ENCODE measurements at regions not wholly inside any gene's neighbourhood (a gene's known extent, or its start where the extent isn't known, plus 50 kb on each side); places are given as distances from the start of the nearest gene placed in this dataset.

DNA sequence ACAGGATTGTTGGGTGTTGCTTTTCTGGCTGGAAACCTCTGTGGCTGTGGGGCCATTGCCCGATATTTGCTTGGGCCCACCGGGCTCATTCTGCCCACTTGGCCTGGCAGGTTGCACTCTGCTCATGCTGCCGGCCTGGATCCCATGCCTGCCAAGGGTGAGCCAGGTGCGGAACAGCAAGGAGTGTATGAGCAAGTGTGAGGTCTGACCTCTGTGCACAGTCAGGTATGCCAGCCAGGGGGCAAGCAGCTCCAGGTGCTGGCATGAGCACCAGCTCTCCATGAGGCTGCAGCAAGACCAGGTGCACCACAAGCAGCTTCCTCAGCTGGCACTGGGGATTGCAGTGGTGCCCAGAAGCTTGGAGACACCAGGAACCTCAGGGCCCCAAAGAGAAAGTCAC lies 65.4 kb upstream of the KIF5B start:
- no peak for DNase-seq
- ATAC-seq (replicated peaks), result no peak
- no peaks in the 10 kb centered on the region for H3K36me3 Mint-ChIP-seq (ENCODE audit: insufficient read depth)
- H3K4me3 Mint-ChIP-seq, result no peak overlapping the region
- peaks cover 12 to 21% of the 10 kb centered on the region in 2 donors for H3K27me3 Mint-ChIP-seq
- no peaks in the 10 kb centered on the region for H3K9me3 Mint-ChIP-seq
- H3K27ac Mint-ChIP-seq, result no peak overlapping the region
- no peaks in the 10 kb centered on the region for H3K4me1 Mint-ChIP-seq (ENCODE audit: low read depth in 2 of 2)

DNA sequence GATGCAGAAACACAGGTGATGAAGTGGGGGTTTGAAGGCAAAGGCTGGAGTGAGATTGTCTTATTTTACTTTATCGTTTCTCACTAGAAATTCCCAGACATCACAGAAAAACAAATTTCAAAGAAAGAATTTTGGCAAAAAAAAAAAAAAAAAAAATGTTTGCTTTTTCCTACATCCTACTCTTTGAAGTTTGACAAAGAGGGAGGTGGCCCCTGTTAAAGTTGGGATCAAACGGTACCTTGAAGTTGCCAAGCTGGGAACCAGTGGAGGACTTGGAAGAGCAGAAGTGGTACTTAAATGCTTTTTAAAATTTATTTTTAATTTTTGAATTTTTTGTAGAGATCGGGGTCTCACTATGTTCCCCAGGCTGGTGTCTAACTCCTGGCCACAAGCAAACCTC lies 63.9 kb upstream of the KIF5B start:
- Mint-ChIP-seq H3K4me3 (no peak overlapping the region), H3K27ac (no peak overlapping the region), H3K27me3 (peaks cover 24 to 31% of the 10 kb centered on the region in 2 donors), H3K9me3 (no peaks in the 10 kb centered on the region), H3K36me3 (ENCODE audit: insufficient read depth) (no peaks in the 10 kb centered on the region), H3K4me1 (ENCODE audit: low read depth in 2 of 2) (no peaks in the 10 kb centered on the region)
- no peak for ATAC-seq (replicated peaks)
- DNase-seq, result no peak

DNA sequence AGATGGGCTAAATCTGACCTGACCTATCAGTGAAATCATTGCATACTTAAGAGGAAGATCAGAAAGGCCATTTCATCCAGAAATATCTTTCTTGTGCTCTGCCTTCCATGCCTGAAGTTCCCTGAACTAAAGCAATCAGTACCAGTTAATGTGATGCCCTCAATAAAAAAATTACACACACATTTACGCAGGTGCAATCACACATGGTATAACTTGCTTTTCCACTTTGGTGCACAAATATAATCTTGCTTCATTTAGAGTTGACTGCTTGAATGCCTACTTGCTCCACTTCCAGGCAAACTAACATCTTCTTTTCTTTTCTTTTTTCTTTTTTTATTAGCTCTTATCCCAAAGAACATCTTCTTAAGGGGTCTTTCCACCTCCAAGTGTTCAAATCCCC lies 58.3 kb upstream of the KIF5B start:
- Mint-ChIP-seq H3K27me3 (peaks cover 34 to 52% of the 10 kb centered on the region in 2 donors), H3K36me3 (ENCODE audit: insufficient read depth) (no peaks in the 10 kb centered on the region), H3K9me3 (no peaks in the 10 kb centered on the region), H3K4me3 (no peak overlapping the region), H3K4me1 (ENCODE audit: low read depth in 2 of 2) (no peaks in the 10 kb centered on the region), H3K27ac (no peak overlapping the region)
- ATAC-seq (replicated peaks) (no peak), DNase-seq (no peak)

DNA sequence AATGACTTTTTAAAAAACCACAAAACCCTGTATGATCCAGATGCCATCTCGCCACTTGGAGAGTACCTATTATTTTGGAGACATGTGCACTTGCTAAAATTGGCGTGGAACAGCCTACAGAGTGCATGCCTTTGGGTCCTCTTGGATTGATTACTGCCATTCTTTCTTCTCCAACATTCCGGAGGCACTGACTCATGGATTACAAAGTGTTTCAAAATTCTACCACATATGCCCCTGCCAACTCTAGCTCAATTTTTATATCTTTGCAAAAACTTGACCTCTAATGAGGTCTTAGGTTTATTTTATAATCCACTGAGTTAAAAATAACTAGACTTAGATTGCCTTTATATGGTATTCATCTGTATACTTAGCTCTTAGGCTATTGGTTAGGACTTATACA lies 55.8 kb upstream of the KIF5B start:
- Mint-ChIP-seq H3K4me1 (ENCODE audit: low read depth in 2 of 2) (no peaks in the 10 kb centered on the region), H3K27me3 (peaks cover 26 to 44% of the 10 kb centered on the region in 2 donors)
- DNase-seq, result no peak

DNA sequence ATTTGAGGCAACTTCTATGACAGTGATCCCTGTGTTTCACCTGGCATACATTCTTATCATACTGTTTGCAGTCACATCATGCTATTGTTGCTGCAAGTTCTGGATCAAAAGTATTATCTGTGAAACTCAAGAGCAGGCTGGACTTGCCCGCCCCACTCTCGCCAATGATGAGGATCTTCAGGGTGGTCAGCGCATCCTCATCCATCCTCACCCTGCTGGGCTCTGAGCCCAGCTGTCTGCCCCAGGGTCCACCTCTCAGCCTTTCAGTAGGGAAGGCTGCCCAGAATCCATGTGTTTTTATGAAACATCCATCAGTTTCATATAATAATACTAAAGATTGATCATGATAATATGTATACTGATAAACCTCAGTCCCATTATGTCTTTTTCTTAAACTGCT lies 55.4 kb upstream of the KIF5B start:
- H3K36me3 Mint-ChIP-seq (ENCODE audit: insufficient read depth), result no peaks in the 10 kb centered on the region
- no peaks in the 10 kb centered on the region for H3K9me3 Mint-ChIP-seq
- H3K4me1 Mint-ChIP-seq (ENCODE audit: low read depth in 2 of 2), result no peaks in the 10 kb centered on the region
- ATAC-seq (replicated peaks) (no peak), DNase-seq (no peak)
- no peak overlapping the region for H3K27ac Mint-ChIP-seq
- H3K4me3 Mint-ChIP-seq, result no peak overlapping the region
- H3K27me3 Mint-ChIP-seq, result peaks cover 22 to 40% of the 10 kb centered on the region in 2 donors

More for the DNA sequence above, 55.8 kb upstream of the KIF5B start:
- H3K4me3 Mint-ChIP-seq, result no peak overlapping the region
- ATAC-seq (replicated peaks), result no peak
- no peak overlapping the region for H3K27ac Mint-ChIP-seq
- no peaks in the 10 kb centered on the region for H3K9me3 Mint-ChIP-seq
- H3K36me3 Mint-ChIP-seq (ENCODE audit: insufficient read depth), result no peaks in the 10 kb centered on the region

DNA sequence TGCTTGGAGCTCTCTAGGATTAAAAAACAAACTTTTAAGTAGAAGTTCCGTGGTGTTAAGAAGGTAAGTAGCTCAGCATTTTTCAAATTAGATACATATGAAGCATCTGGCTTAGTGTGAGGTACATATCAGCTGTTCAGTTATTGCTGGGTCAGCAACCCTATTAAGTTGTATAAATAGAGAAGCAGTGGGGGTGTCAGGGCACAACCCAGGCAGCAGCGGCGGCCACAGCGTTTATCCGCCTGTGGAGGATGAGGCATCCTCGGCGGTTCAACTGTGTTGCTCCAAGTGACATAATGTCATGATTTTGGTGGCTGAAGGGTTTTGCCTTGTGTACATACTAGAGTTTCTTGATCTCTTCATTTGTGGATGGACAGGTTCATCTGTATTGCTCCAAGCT lies 54.6 kb upstream of the KIF5B start:
- H3K9me3 Mint-ChIP-seq, result no peaks in the 10 kb centered on the region
- no peak for DNase-seq
- no peaks in the 10 kb centered on the region for H3K4me1 Mint-ChIP-seq (ENCODE audit: low read depth in 2 of 2)
- no peaks in the 10 kb centered on the region for H3K36me3 Mint-ChIP-seq (ENCODE audit: insufficient read depth)
- no peak for ATAC-seq (replicated peaks)
- H3K27me3 Mint-ChIP-seq, result peaks cover 17 to 34% of the 10 kb centered on the region in 2 donors
- no peak overlapping the region for H3K4me3 Mint-ChIP-seq
- H3K27ac Mint-ChIP-seq, result no peak overlapping the region

DNA sequence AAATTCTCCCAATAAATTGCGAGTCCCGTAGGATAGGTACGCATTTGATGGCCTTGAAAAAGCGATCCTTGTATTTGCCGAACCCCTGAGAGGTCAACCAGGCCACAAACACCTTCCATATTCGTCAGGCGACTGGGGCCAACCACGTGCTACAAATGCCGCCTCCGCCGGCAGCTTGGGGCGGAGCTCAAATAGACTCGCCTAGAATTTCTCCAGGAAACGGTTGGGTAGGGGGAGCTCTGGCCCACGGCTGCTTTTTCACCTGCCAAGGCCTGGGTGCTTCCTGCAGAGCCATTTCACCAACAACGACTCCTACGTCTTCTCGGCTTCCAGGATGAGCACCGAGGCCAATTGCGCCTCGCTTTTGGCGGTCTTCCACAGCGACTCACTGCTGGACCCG lies 53.4 kb upstream of the KIF5B start:
- Mint-ChIP-seq H3K27ac (no peak overlapping the region), H3K4me1 (ENCODE audit: low read depth in 2 of 2) (no peaks in the 10 kb centered on the region), H3K27me3 (peaks cover 9 to 32% of the 10 kb centered on the region in 2 donors), H3K4me3 (no peak overlapping the region), H3K9me3 (no peaks in the 10 kb centered on the region), H3K36me3 (ENCODE audit: insufficient read depth) (no peaks in the 10 kb centered on the region)
- no peak for ATAC-seq (replicated peaks)
- DNase-seq, result no peak
